ENCODE measurements at regions not wholly inside any gene's neighbourhood (a gene's known extent, or its start where the extent isn't known, plus 50 kb on each side); places are given as distances from the start of the nearest gene placed in this dataset.

GRCh38 chr2:109710505-109711229 is 83.4 kb upstream of the RGPD5 start:
- TF ChIP-seq POLR2AphosphoS5 (IDR thresholded peaks at IDR 0.05; ENCODE audit: insufficient read depth in 1 of 2, low read depth in 1 of 2), result no peak
- TF ChIP-seq, protein P1, sequence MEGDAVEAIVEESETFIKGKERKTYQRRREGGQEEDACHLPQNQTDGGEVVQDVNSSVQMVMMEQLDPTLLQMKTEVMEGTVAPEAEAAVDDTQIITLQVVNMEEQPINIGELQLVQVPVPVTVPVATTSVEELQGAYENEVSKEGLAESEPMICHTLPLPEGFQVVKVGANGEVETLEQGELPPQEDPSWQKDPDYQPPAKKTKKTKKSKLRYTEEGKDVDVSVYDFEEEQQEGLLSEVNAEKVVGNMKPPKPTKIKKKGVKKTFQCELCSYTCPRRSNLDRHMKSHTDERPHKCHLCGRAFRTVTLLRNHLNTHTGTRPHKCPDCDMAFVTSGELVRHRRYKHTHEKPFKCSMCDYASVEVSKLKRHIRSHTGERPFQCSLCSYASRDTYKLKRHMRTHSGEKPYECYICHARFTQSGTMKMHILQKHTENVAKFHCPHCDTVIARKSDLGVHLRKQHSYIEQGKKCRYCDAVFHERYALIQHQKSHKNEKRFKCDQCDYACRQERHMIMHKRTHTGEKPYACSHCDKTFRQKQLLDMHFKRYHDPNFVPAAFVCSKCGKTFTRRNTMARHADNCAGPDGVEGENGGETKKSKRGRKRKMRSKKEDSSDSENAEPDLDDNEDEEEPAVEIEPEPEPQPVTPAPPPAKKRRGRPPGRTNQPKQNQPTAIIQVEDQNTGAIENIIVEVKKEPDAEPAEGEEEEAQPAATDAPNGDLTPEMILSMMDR (IDR thresholded peaks at IDR 0.05), result no peak

Measured in vagina (tissue), 2 donors.